ENCODE measurements at regions not wholly inside any gene's neighbourhood (a gene's known extent, or its start where the extent isn't known, plus 50 kb on each side); places are given as distances from the start of the nearest gene placed in this dataset.

- TF ChIP-seq CTCF (IDR thresholded peaks at IDR 0.05) (peak in 1 of 3 experiments; percentile 19), POLR2AphosphoS5 (IDR thresholded peaks at IDR 0.05) (no peak), EP300 (IDR thresholded peaks at IDR 0.05) (no peak)
These were observed 198.5 kb downstream of the UBE2E3 start for GRCh38 chr2:181178823-181179412.

All from esophagus muscularis mucosa (tissue), 4 donors.